Activated CD8-positive, alpha-beta T cell treated with anti-CD3 and anti-CD28 coated beads for 36 hours (primary cell): ENCODE measurements at regions not wholly inside any gene's neighbourhood (a gene's known extent, or its start where the extent isn't known, plus 50 kb on each side); places are given as distances from the start of the nearest gene placed in this dataset.
"Not testable (repeated sequence)": the region's sequence is repeated elsewhere in the genome, so short reads cannot be mapped to it uniquely, and the experiment has no call there.

Experiments used
- ATAC-seq: fragments of 200-7000 bp; cut with Tn5 transposase; one replicate; pipeline ENCODE4 v1.10.0; 2021; ENCODE audit warnings: mild to moderate bottlenecking, moderate library complexity
- CTCF ChIA-PET: fragments of 350-600 bp; sonication (Branson Sonifier 250); formaldehyde crosslinking; loops from one replicate; lab custom pipeline; 2021; ENCODE audit warnings: antibody characterized with exemption; lab: Charles Lee
- POLR2A ChIA-PET: fragments of 350-600 bp; sonication (Branson Sonifier 250); formaldehyde crosslinking; loops from one replicate; lab custom pipeline; 2021; ENCODE audit warnings: antibody characterized with exemption; lab: Charles Lee
- DNase-seq: peaks from one replicate; pipeline ENCODE4 v3.0.0-alpha.2; 2020
- H3K27ac Mint-ChIP-seq: one replicate; pipeline ENCODE4 v1.8.0; 2021; ENCODE audit warnings: mild to moderate bottlenecking, mixed read lengths
- H3K27me3 Mint-ChIP-seq: one replicate; pipeline ENCODE4 v1.8.0; 2021; ENCODE audit warnings: mixed read lengths
- H3K36me3 Mint-ChIP-seq: one replicate; pipeline ENCODE4 v1.8.0; 2021; ENCODE audit warnings: low read depth, mixed read lengths
- H3K4me1 Mint-ChIP-seq: one replicate; pipeline ENCODE4 v1.8.0; 2021; ENCODE audit warnings: low read depth, mixed read lengths
- H3K4me3 Mint-ChIP-seq: one replicate; pipeline ENCODE4 v1.8.0; 2021; ENCODE audit warnings: mild to moderate bottlenecking, moderate library complexity, mixed read lengths
- H3K9me3 Mint-ChIP-seq: one replicate; pipeline ENCODE4 v1.8.0; 2021; ENCODE audit warnings: mixed read lengths
- CTCF ChIP-seq: fragments of 200-600 bp; IDR thresholded peaks from one replicate; pipeline ENCODE4 v1.8.0; 2022; ENCODE audit warnings: antibody characterized with exemption, mild to moderate bottlenecking
- intact Hi-C: fragments of 100-400 bp; cut with micrococcal nuclease; formaldehyde crosslinking; loops from one replicate; pipeline ENCODE4 v1.10.0; 2022

DNA sequence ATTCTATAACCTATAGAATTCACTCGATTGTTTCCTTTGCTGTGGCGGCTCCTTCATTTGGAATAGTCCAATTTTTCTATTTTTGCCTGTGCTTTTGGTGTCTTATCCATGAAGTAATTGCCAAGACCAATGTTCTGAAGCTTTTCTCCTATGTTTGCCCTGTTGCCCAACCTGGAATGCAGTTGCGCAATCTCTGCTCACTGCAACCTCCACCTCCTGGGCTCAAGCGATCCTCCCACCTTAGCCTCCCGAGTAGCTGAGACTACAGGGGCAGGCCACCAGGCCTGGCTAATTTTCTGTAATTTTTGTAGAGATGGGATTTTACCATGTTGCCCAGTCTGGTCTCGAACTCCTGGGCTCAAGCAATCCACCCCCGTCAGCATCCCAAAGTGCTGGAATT lies 163.5 kb downstream of the OR2B2 start:
- DNase-seq (no peak), ATAC-seq (no peak)
- intact Hi-C loops, result no loop called here
- H3K9me3 Mint-ChIP-seq, result no peaks in the 10 kb centered on the region
- no peak overlapping the region for H3K27ac Mint-ChIP-seq
- peaks cover 2% of the 10 kb centered on the region for H3K36me3 Mint-ChIP-seq
- TF ChIP-seq CTCF, result no peak
- H3K4me1 Mint-ChIP-seq, result peaks cover 17% of the 10 kb centered on the region
- ChIA-PET CTCF (no interaction called here), POLR2A (interaction anchor here (0.6 kb wide), 1 partner anchor 573 kb away, joined by 4 read pairs; no protein-coding TSS in a partner anchor)
- H3K27me3 Mint-ChIP-seq, result peaks cover 12% of the 10 kb centered on the region
- no peak overlapping the region for H3K4me3 Mint-ChIP-seq

DNA sequence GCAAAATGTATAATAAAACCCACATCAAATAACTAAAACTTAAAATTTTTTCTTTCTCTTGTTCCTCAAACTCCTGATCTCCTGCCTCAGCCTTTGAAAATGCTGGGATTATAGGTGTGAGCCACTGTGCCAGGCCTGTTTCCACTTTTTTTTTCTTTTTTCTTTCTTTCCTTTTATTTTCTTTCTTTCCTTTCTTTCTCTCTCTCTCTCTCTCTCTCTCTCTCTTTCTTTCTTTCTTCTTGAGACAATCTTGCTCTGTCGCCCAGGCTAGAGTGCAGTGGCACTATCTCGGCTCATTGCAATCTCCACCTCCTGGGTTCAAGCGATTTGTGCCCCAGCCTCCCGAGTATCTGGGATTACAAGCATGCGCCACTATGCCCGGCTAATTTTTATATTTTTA lies 164.6 kb downstream of the OR2B2 start:
- POLR2A ChIA-PET, result no interaction called here
- no peaks in the 10 kb centered on the region for H3K36me3 Mint-ChIP-seq
- no peaks in the 10 kb centered on the region for H3K9me3 Mint-ChIP-seq
- ATAC-seq (no peak), DNase-seq (no peak)
- intact Hi-C loops, result no loop called here
- peaks cover 20% of the 10 kb centered on the region for H3K27me3 Mint-ChIP-seq
- no peak overlapping the region for H3K27ac Mint-ChIP-seq
- no peak for TF ChIP-seq CTCF
- CTCF ChIA-PET, result no interaction called here
- H3K4me3 Mint-ChIP-seq, result no peak overlapping the region
- peaks cover 17% of the 10 kb centered on the region for H3K4me1 Mint-ChIP-seq

GRCh38 chr6:27746860-27747259 lies 165.3 kb downstream of the OR2B2 start:
- POLR2A ChIA-PET, result interaction anchor here (0.7 kb wide), 1 partner anchor 125 kb away, joined by 3 read pairs; no protein-coding TSS in a partner anchor
- peaks cover 23% of the 10 kb centered on the region for H3K27me3 Mint-ChIP-seq
- DNase-seq (peak; percentile 24), ATAC-seq (peak; percentile 74)
- H3K27ac Mint-ChIP-seq, H3K4me3 Mint-ChIP-seq, H3K36me3 Mint-ChIP-seq, intact Hi-C loops, CTCF ChIA-PET, H3K9me3 Mint-ChIP-seq: not testable (repeated sequence)
- peaks cover 11% of the 10 kb centered on the region for H3K4me1 Mint-ChIP-seq

- Mint-ChIP-seq H3K27ac (no peak overlapping the region), H3K36me3 (no peaks in the 10 kb centered on the region), H3K4me3 (no peak overlapping the region), H3K9me3 (no peaks in the 10 kb centered on the region), H3K27me3 (peaks cover 23% of the 10 kb centered on the region), H3K4me1 (peaks cover 7% of the 10 kb centered on the region)
- ChIA-PET CTCF (interaction anchor here (1.9 kb wide), 1 partner anchor 9 kb away, joined by 6 read pairs; no protein-coding TSS in a partner anchor), POLR2A (no interaction called here)
- DNase-seq, result no peak
- TF ChIP-seq CTCF, result no peak
- no peak for ATAC-seq
- intact Hi-C loops, result no loop called here
These were observed 168.4 kb downstream of the OR2B2 start for GRCh38 chr6:27743787-27744186.

DNA sequence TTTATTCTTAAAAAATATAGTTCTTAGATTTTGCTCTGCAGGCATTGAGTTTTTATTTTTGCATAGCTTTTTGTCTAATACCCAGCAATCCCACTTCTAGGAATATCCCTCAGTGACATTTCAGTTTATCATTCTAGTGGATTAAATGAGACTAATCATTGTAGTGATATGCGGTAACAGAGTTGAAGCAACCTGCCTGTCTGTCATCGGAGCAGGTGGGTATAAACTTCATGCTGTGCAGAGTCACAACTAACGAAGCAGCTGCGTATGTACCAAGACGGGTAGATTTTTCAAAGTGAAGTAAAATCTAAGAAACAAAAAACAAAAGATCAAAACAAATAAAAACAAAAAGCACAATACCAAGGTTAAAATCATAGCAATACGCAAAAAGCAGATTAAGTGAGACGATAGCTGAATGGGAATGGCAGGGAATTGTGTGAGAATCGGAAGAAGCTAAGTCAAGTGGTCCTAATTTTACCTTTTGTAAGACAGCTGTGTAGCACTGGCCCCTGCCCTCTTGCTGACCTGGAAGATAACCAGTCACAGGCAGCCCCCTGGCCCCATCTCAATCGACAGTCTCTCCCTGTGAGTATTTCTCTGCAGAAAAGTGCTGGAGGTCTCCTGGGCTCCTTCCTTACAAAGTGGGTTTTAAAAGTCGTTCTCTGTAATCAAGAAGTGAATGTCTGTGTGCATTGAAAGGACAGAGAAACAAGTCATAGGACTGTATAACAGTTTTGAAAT lies 169.2 kb downstream of the OR2B2 start:
- DNase-seq (no peak), ATAC-seq (no peak)
- ChIA-PET CTCF (interaction anchor here (1.9 kb wide), 1 partner anchor 9 kb away, joined by 6 read pairs; no protein-coding TSS in a partner anchor), POLR2A (interaction anchor here (0.5 kb wide), 1 partner anchor 114 kb away, joined by 3 read pairs; no protein-coding TSS in a partner anchor)
- H3K27ac Mint-ChIP-seq, result no peak overlapping the region
- TF ChIP-seq CTCF, result no peak
- peaks cover 7% of the 10 kb centered on the region for H3K4me1 Mint-ChIP-seq
- no peaks in the 10 kb centered on the region for H3K9me3 Mint-ChIP-seq
- H3K36me3 Mint-ChIP-seq, result no peaks in the 10 kb centered on the region
- peaks cover 23% of the 10 kb centered on the region for H3K27me3 Mint-ChIP-seq
- intact Hi-C loops, result no loop called here
- no peak overlapping the region for H3K4me3 Mint-ChIP-seq

GRCh38 chr6:27739902-27740301 lies 172.3 kb downstream of the OR2B2 start:
- POLR2A ChIA-PET, H3K4me3 Mint-ChIP-seq, intact Hi-C loops, DNase-seq, H3K27ac Mint-ChIP-seq, H3K9me3 Mint-ChIP-seq, H3K4me1 Mint-ChIP-seq, H3K36me3 Mint-ChIP-seq, ATAC-seq: not testable (repeated sequence)
- CTCF ChIA-PET, result interaction anchor here (1.5 to 1.7 kb wide), 2 partner anchors 8 to 13 kb away, joined by 3 to 4 read pairs; no protein-coding TSS in a partner anchor
- peaks cover 21% of the 10 kb centered on the region for H3K27me3 Mint-ChIP-seq
